Esophagus muscularis mucosa (tissue), 3 donors: ENCODE measurements at regions not wholly inside any gene's neighbourhood (a gene's known extent, or its start where the extent isn't known, plus 50 kb on each side); places are given as distances from the start of the nearest gene placed in this dataset.

Source experiments
- CTCF ChIP-seq, 3 experiments: fragments of 200-600 bp in 2 of 3; fragments of 450-650 bp in 1 of 3; sonication (generic) in 2 of 3; IDR thresholded peaks; one replicate each; pipeline ENCODE4 v1.5.1; 2017 to 2019; ENCODE audit warnings: antibody characterized with exemption in 3 of 3, mild to moderate bottlenecking in 2 of 3, moderate library complexity in 1 of 3
- POLR2A ChIP-seq: fragments of 450-650 bp; IDR thresholded peaks from one replicate; pipeline ENCODE4 v1.6.1; 2017; ENCODE audit warnings: antibody characterized with exemption, moderate library complexity, mild to moderate bottlenecking, low read depth

- TF ChIP-seq CTCF (IDR thresholded peaks at IDR 0.05) (no peak), POLR2A (no peak)
These were observed 156.2 kb downstream of the BRD1 start for GRCh38 chr22:49671331-49672013.
